GM19395 (cell line): ENCODE measurements at regions not wholly inside any gene's neighbourhood (a gene's known extent, or its start where the extent isn't known, plus 50 kb on each side); places are given as distances from the start of the nearest gene placed in this dataset.

Source experiments
- ATAC-seq: cut with Tn5 transposase; IDR thresholded peaks from one replicate; pipeline ENCODE4 v1.9.1; 2021; ENCODE audit warnings: mild to moderate bottlenecking, moderate library complexity; ENCODE audit not compliant: unreplicated experiment

- ATAC-seq, result no peak
These were observed 56.9 kb upstream of the ECE1 start for GRCh38 chr1:21347072-21347581.

DNA sequence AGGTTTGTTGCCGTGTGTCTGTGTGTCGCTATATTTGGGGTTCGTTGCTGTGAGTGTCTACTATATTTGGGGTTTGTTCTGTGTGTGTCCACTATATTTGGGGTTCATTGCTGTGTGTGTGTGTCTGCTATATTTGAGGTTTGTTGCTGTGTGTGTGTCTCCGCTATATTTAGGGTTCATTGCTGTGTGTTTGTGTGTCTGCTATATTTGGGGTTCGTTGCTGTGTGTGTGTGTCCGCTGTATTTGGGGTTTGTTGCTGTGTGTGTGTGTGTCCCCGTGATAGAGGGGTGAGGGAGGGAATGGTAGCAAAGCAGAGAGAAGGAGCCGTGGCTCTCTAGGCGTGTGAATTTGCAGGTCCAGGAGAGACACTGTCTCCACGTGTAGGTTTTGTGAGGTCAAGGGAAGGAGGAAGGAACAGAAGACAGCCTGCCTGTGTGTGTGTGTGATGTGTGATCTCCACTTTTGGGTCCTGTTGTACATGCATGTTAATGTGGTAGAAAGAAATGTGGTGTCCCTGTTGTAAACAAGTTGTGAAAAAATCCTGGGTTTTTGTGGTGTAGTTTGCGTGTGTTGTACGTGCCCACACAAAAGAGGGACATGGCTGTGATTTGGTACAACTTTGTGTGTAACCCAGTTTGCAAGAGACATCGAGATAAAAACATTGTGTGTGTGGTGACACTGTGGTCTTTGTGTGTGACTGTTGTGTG lies 56.3 kb upstream of the ECE1 start:
- ATAC-seq, result no peak

DNA sequence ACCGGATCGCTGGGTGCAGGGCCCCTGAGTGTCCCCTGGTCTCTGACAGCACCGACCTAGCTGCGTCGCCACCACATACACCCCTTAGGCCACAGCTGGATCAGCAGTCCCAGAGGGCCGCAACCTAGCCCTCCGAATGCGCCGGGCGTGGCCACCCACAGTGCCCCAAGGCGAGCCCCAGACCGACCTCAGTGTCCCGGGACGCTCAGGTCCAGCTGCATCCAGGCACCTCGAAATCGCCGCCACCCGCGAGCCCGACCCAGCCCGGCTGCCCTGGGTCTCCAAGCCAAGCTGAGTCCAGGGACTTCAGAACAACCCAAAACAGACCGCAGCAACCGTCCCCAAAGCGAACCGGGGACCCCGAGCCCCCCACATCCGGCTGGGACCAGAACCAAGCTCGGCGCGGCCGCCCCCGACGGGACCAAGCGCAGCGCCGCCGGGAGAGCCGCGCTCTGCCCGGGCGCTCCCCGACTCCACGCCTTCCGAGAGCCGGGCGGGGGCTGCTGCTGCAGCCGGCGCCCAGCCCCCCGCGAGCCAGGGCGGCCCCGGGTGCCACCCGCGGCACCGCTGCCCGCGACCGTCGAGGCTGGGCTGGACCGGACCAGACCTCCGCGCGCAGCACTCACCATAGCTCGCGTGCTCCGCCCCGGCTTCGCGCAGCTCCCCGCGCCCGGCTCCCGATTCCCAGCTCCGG lies 54.6 kb upstream of the ECE1 start:
- ATAC-seq, result peak; percentile 31

DNA sequence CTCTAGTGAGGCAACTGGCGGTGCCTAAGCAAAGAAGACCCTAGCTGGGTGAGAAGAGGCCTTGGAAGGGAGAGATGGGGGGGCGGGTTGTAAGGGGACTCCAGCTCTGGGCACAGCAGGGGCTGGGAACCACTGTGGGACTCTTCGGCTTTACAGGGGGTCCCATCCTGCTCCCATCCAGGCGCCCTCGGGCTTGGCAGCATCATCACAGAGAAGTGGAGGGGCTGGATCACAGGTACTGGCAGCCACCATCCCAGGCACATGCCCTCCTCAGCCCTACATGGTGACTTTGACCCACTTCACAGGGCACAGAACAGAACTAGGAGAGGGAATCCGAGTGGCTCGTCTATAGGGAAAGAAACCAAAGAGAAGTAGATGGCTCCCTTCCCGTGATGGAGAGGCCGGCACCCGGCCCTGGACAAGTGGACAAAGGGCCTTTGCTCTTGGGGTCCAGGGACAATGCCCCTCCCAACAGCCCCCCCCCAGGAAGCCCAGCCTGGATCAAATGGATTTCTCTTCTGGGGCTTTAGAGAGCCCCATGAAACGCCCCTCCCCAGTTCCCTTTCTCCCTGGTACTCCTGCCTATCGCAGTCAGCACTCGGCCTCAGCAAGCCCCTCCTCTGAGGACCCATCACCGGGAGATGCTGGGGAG lies 54.0 kb upstream of the ECE1 start:
- ATAC-seq, result no peak

GRCh38 chr1:21342961-21343838 lies 52.9 kb upstream of the ECE1 start:
- no peak for ATAC-seq

- ATAC-seq, result no peak
These were observed 51.3 kb upstream of the ECE1 start for GRCh38 chr1:21341517-21342078.

DNA sequence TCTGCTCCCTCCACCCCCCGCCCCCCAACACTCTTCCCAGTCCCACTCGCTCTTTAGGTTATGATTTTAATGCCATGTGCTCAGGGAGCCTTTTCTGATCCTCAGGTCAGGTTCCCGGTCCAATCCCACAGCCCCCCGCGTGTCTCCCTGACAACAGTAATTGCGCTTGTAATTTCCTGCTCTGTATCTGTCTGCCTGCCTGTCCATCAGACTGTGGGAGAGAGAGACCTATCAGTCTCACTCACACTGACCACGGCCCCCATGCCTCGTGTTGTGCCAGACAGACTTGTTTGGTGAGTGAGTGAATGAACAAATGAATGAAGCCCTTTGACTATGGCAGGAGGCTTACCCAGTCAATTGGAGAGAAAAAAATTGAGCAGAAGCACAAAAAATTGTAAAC lies 50.8 kb upstream of the ECE1 start:
- ATAC-seq, result no peak

DNA sequence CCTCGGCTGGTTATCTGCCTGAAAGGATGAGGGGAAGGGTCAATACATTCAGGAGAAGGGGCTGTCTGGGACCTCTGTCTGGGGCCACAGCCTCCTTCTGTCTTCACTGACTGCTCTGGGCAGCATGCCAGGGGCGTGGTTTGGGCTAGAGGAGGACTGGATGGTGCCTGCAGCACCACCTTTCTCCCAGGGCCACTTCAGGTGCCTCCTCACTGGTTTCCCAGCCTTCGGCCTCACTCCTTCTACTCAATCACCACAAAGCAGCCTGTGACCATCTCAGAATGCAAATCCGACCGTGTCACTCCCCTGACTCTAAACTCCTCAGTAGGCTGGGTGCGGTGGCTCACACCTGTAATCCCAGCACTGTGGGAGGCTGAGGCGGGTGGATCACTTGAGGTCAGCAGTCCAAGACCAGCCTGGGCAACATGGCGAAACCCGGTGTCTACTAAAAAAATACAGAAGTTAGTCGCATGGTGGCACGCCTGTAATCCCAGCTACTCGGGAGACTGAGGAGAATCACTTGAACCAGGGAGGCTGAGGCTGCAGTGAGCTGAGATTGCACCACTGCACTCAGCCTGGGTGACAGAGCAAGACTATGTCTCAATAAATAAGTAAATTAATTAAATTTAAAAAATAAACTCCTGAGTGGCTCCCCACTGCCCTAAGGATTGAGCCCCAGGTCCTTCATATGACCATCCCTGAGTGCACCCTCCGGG lies 50.1 kb upstream of the ECE1 start:
- ATAC-seq, result no peak
